SK-N-SH treated with all-trans-retinoic acid at 6 μM for 48 hours (cell line): ENCODE measurements at regions not wholly inside any gene's neighbourhood (a gene's known extent, or its start where the extent isn't known, plus 50 kb on each side); places are given as distances from the start of the nearest gene placed in this dataset.

Source experiments
- ATAC-seq: fragments of 200-7000 bp; cut with Tn5 transposase; 3 replicates; pipeline ENCODE4 v1.9.1; 2020; ENCODE audit warnings: mild to moderate bottlenecking, moderate library complexity
- ARNTL ChIP-seq: fragments of 450-650 bp; formaldehyde crosslinking; IDR thresholded peaks from 2 replicates; pipeline ENCODE4 v1.5.0; 2020; ENCODE audit warnings: low read depth, mild to moderate bottlenecking, moderate library complexity, borderline replicate concordance
- CREB5 ChIP-seq: fragments of 250-450 bp; sonication (Bioruptor Pico); IDR thresholded peaks from 2 replicates; pipeline ENCODE4 v1.5.1; 2020; ENCODE audit warnings: low read depth, mild to moderate bottlenecking, moderate library complexity
- CSDC2 ChIP-seq: fragments of 250-450 bp; sonication (Bioruptor Pico); IDR thresholded peaks from 2 replicates; pipeline ENCODE4 v1.5.0; 2020; ENCODE audit warnings: mild to moderate bottlenecking, moderate library complexity
- ESRRG ChIP-seq: fragments of 250-450 bp; sonication (Bioruptor Pico); IDR thresholded peaks from 2 replicates; pipeline ENCODE4 v1.6.1; 2021; ENCODE audit warnings: mild to moderate bottlenecking
- GLIS3 ChIP-seq: fragments of 250-450 bp; sonication (Bioruptor Pico); IDR thresholded peaks from 2 replicates; pipeline ENCODE4 v1.5.0; 2020; ENCODE audit warnings: mild to moderate bottlenecking, moderate library complexity
- ISL1 ChIP-seq: fragments of 250-450 bp; sonication (Bioruptor Pico); IDR thresholded peaks from 2 replicates; pipeline ENCODE4 v2.1.2; 2022; ENCODE audit warnings: mild to moderate bottlenecking, moderate library complexity
- OSR1 ChIP-seq: fragments of 250-450 bp; sonication (Bioruptor Pico); IDR thresholded peaks from 2 replicates; pipeline ENCODE4 v1.8.0; 2022; ENCODE audit warnings: moderate library complexity, mild to moderate bottlenecking, inconsistent platforms
- PATZ1 ChIP-seq: fragments of 250-450 bp; sonication (Bioruptor Pico); IDR thresholded peaks from 2 replicates; pipeline ENCODE4 v1.8.0; 2020; ENCODE audit warnings: mild to moderate bottlenecking, moderate library complexity, borderline replicate concordance
- SNAI2 ChIP-seq: fragments of 250-450 bp; sonication (Bioruptor Pico); IDR thresholded peaks from 2 replicates; pipeline ENCODE4 v1.5.0; 2020; ENCODE audit warnings: mild to moderate bottlenecking, moderate library complexity
- TCF4 ChIP-seq: fragments of 250-450 bp; sonication (Bioruptor Pico); IDR thresholded peaks from 2 replicates; pipeline ENCODE4 v1.8.0; 2021; ENCODE audit warnings: mild to moderate bottlenecking, moderate library complexity, borderline replicate concordance
- TOX ChIP-seq: fragments of 250-450 bp; sonication (Bioruptor Pico); IDR thresholded peaks from 2 replicates; pipeline ENCODE4 v1.8.0; 2021; ENCODE audit warnings: mild to moderate bottlenecking, moderate library complexity, borderline replicate concordance
- TSHZ2 ChIP-seq: fragments of 250-450 bp; sonication (Bioruptor Pico); IDR thresholded peaks from 2 replicates; pipeline ENCODE4 v1.5.0; 2020; ENCODE audit warnings: mild to moderate bottlenecking, moderate library complexity
- ZC3H10 ChIP-seq: fragments of 250-450 bp; sonication (Bioruptor Pico); IDR thresholded peaks from 2 replicates; pipeline ENCODE4 v1.5.1; 2021; ENCODE audit warnings: mild to moderate bottlenecking, moderate library complexity
- ZFP3 ChIP-seq: fragments of 250-450 bp; sonication (Bioruptor Pico); IDR thresholded peaks from 2 replicates; pipeline ENCODE4 v1.5.0; 2020; ENCODE audit warnings: mild to moderate bottlenecking, moderate library complexity
- ZFP30 ChIP-seq: fragments of 450-650 bp; formaldehyde crosslinking; IDR thresholded peaks from 2 replicates; pipeline ENCODE4 v1.5.0; 2022; ENCODE audit warnings: mild to moderate bottlenecking, moderate library complexity
- ZNF565 ChIP-seq: fragments of 450-650 bp; formaldehyde crosslinking; conservative IDR thresholded peaks from 2 replicates; pipeline ENCODE4 v1.5.0; 2020; ENCODE audit warnings: low read depth, mild to moderate bottlenecking, moderate library complexity
- ZNF70 ChIP-seq: fragments of 450-650 bp; formaldehyde crosslinking; IDR thresholded peaks from 2 replicates; pipeline ENCODE4 v1.5.0; 2020; ENCODE audit warnings: mild to moderate bottlenecking, moderate library complexity
- ZNF8 ChIP-seq: fragments of 450-650 bp; formaldehyde crosslinking; IDR thresholded peaks from 2 replicates; pipeline ENCODE4 v1.5.0; 2020; ENCODE audit warnings: mild to moderate bottlenecking, moderate library complexity

GRCh38 chr13:106129993-106130392, 405.5 kb downstream of the EFNB2 start:
- ATAC-seq, result no peak
- TF ChIP-seq SNAI2 (no peak), ISL1 (no peak), TCF4 (CRISPR knock-in tag) (no peak), ZNF565 (CRISPR knock-in tag) (no peak), GLIS3 (CRISPR knock-in tag) (no peak), CREB5 (CRISPR knock-in tag) (no peak), TSHZ2 (CRISPR knock-in tag) (no peak), ESRRG (CRISPR knock-in tag) (no peak), ZFP3 (CRISPR knock-in tag) (no peak), ZNF8 (CRISPR knock-in tag) (no peak), ZNF70 (no peak), OSR1 (CRISPR knock-in tag) (no peak), ZFP30 (no peak), ZC3H10 (no peak), PATZ1 (CRISPR knock-in tag) (no peak), ARNTL (CRISPR knock-in tag) (no peak), CSDC2 (no peak)

- TF ChIP-seq TSHZ2 (CRISPR knock-in tag) (no peak), CSDC2 (no peak), PATZ1 (CRISPR knock-in tag) (no peak), OSR1 (CRISPR knock-in tag) (no peak), SNAI2 (no peak)
- no peak for ATAC-seq
These were observed 406.2 kb downstream of the EFNB2 start for GRCh38 chr13:106129273-106129672.

- TF ChIP-seq ZC3H10 (no peak), TSHZ2 (CRISPR knock-in tag) (no peak), SNAI2 (no peak), ZNF70 (no peak), ZNF8 (CRISPR knock-in tag) (no peak), CSDC2 (no peak), GLIS3 (CRISPR knock-in tag) (no peak), ZFP3 (CRISPR knock-in tag) (no peak), TOX (CRISPR knock-in tag) (no peak), OSR1 (CRISPR knock-in tag) (no peak), CREB5 (CRISPR knock-in tag) (no peak)
- ATAC-seq, result no peak
These were observed 413.2 kb downstream of the EFNB2 start for GRCh38 chr13:106122234-106122633.
